K562 (cell line): ENCODE measurements at regions not wholly inside any gene's neighbourhood (a gene's known extent, or its start where the extent isn't known, plus 50 kb on each side); places are given as distances from the start of the nearest gene placed in this dataset.

ENCODE experiments used
- ATAC-seq: fragments of 200-7000 bp; cut with Tn5 transposase; 3 replicates; pipeline ENCODE4 v1.9.1; 2020; ENCODE audit warnings: moderate library complexity
- BruUV-seq: library from RNA; stranded (reverse); fragments of 400-500 nt; replicated peaks from 2 replicates; lab custom pipeline; 2021; lab: Mats Ljungman, UMichigan
- CTCF ChIA-PET: fragments of 300-600 bp; formaldehyde crosslinking; extraction: SDS; loops from one replicate; lab custom pipeline; 2021; ENCODE audit warnings: low intra/inter-chr PET ratio; lab: Yijun Ruan, JAX
- POLR2A ChIA-PET: fragments of 300-600, 350-650 bp; sonication (Branson Sonifier 250); formaldehyde crosslinking; extraction: SDS; loops from one replicate; lab custom pipeline; 2021; ENCODE audit warnings: antibody characterized with exemption, inconsistent platforms; lab: Yijun Ruan, JAX
- DNase-seq, 4 experiments: peaks; one replicate each; pipeline versions ENCODE4 v3.0.0 to v3.0.0-alpha.2; 2011 to 2018; ENCODE audit warnings: low spot score in 3 of 4, mixed read lengths in 3 of 4; ENCODE audit errors: extremely low read depth in 1 of 4
- FAIRE-seq: peaks from 2 replicates; lab custom pipeline; 2011; peaks lifted over from hg19 to GRCh38; lab: Jason Lieb, UNC
- H2AFZ ChIP-seq: 2 replicates; pipeline ENCODE4 v1.6.0; 2011; ENCODE audit warnings: low read depth, low read length, control low read depth, inconsistent platforms
- H3K27ac ChIP-seq: fragments of 200-600 bp; 3 replicates; pipeline ENCODE4 v1.8.0; 2011; ENCODE audit warnings: low read depth, mild to moderate bottlenecking, control low read depth, inconsistent platforms, low read length, moderate library complexity, mixed read lengths; ENCODE audit errors: extremely low read depth
- H3K27me3 ChIP-seq, 2 experiments: fragments of 300-600 bp in 1 of 2; 2 replicates in 1 of 2; 3 replicates in 1 of 2; pipeline versions ENCODE4 v1.6.0 to v1.8.0; 2011; ENCODE audit warnings: inconsistent platforms in 2 of 2, low read length in 2 of 2, mild to moderate bottlenecking in 1 of 2, mixed read lengths in 1 of 2, moderate library complexity in 1 of 2; ENCODE audit not compliant: control insufficient read depth in 2 of 2, insufficient read depth in 2 of 2
- H3K36me3 ChIP-seq: fragments of 300-600 bp; 3 replicates; pipeline ENCODE4 v1.8.0; 2011; ENCODE audit warnings: mild to moderate bottlenecking, low read length, inconsistent platforms; ENCODE audit not compliant: control insufficient read depth, insufficient read depth
- H3K4me1 ChIP-seq, 2 experiments: fragments of 200-600 bp in 1 of 2; replicated peaks in 1 of 2; 2 replicates in 1 of 2; 3 replicates in 1 of 2; pipeline versions ENCODE4 v1.5.1 to v1.8.0; 2011; ENCODE audit warnings: inconsistent platforms in 2 of 2, low read length in 2 of 2, mild to moderate bottlenecking in 1 of 2, mixed read lengths in 1 of 2, moderate library complexity in 1 of 2; ENCODE audit not compliant: control insufficient read depth in 2 of 2, insufficient read depth in 2 of 2
- H3K4me2 ChIP-seq: 2 replicates; pipeline ENCODE4 v1.6.1; 2011; ENCODE audit warnings: low read length, control low read depth, inconsistent platforms, mixed read lengths; ENCODE audit not compliant: insufficient read depth
- H3K4me3 ChIP-seq: fragments of 200-600 bp; sonication (generic), shearing (Covaris generic); 2 replicates; pipeline ENCODE4 v1.5.1; 2016; ENCODE audit warnings: control low read depth, inconsistent platforms
- H3K79me2 ChIP-seq: fragments of 200-600 bp; 3 replicates; pipeline ENCODE4 v1.8.0; 2011; ENCODE audit warnings: low read length, inconsistent platforms; ENCODE audit not compliant: control insufficient read depth, insufficient read depth
- H3K9ac ChIP-seq, 2 experiments: 2 replicates each; pipeline versions ENCODE4 v1.6.0 to v1.6.1; 2011; ENCODE audit warnings: low read depth in 2 of 2, low read length in 2 of 2, control low read depth in 1 of 2, inconsistent platforms in 1 of 2, mild to moderate bottlenecking in 1 of 2, mixed read lengths in 1 of 2; ENCODE audit not compliant: insufficient read depth in 1 of 2
- H3K9me1 ChIP-seq: one replicate; pipeline ENCODE4 v1.6.0; 2011; ENCODE audit warnings: inconsistent platforms, mild to moderate bottlenecking, low read length, moderate library complexity; ENCODE audit not compliant: control insufficient read depth, insufficient read depth
- H3K9me3 ChIP-seq: replicated peaks from 2 replicates; pipeline ENCODE4 v1.5.1; 2011; ENCODE audit warnings: low read depth, low read length, inconsistent platforms; ENCODE audit not compliant: control insufficient read depth, insufficient read depth
- H4K20me1 ChIP-seq: replicated peaks from 2 replicates; pipeline ENCODE4 v1.6.1; 2011; ENCODE audit warnings: low read length, inconsistent platforms, mixed read lengths; ENCODE audit not compliant: control insufficient read depth, insufficient read depth
- ARID4B ChIP-seq: sonication (generic); formaldehyde crosslinking; IDR thresholded peaks from 2 replicates; pipeline ENCODE4 v1.8.0; 2022; ENCODE audit warnings: mild to moderate bottlenecking, missing genetic modification reagents
- CBX3 ChIP-seq, 2 experiments: IDR thresholded peaks; 1 replicate in 1 of 2; 2 replicates in 1 of 2; pipeline ENCODE4 v1.6.1; 2012; ENCODE audit warnings: inconsistent platforms in 2 of 2, low read length in 2 of 2, borderline replicate concordance in 1 of 2, control low read depth in 1 of 2
- CBX5 ChIP-seq: IDR thresholded peaks from 2 replicates; pipeline ENCODE4 v1.6.1; 2014; ENCODE audit warnings: low read depth, borderline replicate concordance
- L3MBTL2 ChIP-seq: fragments of 450-650 bp; IDR thresholded peaks from 2 replicates; pipeline ENCODE4 v1.6.1; 2016; ENCODE audit warnings: mild to moderate bottlenecking, moderate library complexity
- SRSF3 ChIP-seq: fragments of 200-400 bp; formaldehyde crosslinking; IDR thresholded peaks from 2 replicates; pipeline ENCODE4 v1.6.1; 2016; ENCODE audit warnings: mild to moderate bottlenecking, low read length, moderate library complexity; ENCODE audit not compliant: insufficient read depth
- TRIM28 ChIP-seq: fragments of 450-650 bp; IDR thresholded peaks from 2 replicates; pipeline ENCODE4 v1.6.1; 2017
- ZNF354B ChIP-seq: fragments of 250-450 bp; sonication (Bioruptor Pico); IDR thresholded peaks from 2 replicates; pipeline ENCODE4 v1.4.0; 2020
- in situ Hi-C: fragments of 300-500 bp; cut with MboI; formaldehyde crosslinking; loops from 4 replicates; pipeline ENCODE4 v1.15.0; 2018; ENCODE audit warnings: inconsistent platforms, mixed read lengths
- intact Hi-C: fragments of 100-400 bp; cut with micrococcal nuclease; formaldehyde crosslinking; loops from 2 replicates; pipeline ENCODE4 v1.14.2; 2022

GRCh38 chr7:27344471-27344870, 101.9 kb downstream of the EVX1 start:
- Histone ChIP-seq H4K20me1 (no peaks in the 10 kb centered on the region; the same call in 1 of the 2 replicates), H3K4me3 (no peak overlapping the region), H2AFZ (no peak overlapping the region), H3K79me2 (no peaks in the 10 kb centered on the region), H3K9me1 (no peaks in the 10 kb centered on the region), H3K27me3 (peaks cover 19 to 21% of the 10 kb centered on the region in 2 experiments), H3K36me3 (no peaks in the 10 kb centered on the region), H3K9ac (no peak overlapping the region), H3K4me1 (no peaks in the 10 kb centered on the region), H3K27ac (no peak overlapping the region), H3K9me3 (no peaks in the 10 kb centered on the region), H3K4me2 (no peak overlapping the region)
- BruUV-seq = no TSS peak
- TF ChIP-seq ZNF354B (CRISPR knock-in tag) (no peak), CBX3 (IDR thresholded peaks at IDR 0.05; ENCODE audit: borderline replicate concordance in 1 of 2, low read length in 2 of 2) (no peak), ARID4B (CRISPR knock-in tag) (no peak), L3MBTL2 (no peak), CBX5 (no peak), SRSF3 (no peak), TRIM28 (no peak)
- CTCF ChIA-PET = no interaction called here
- POLR2A ChIA-PET = interaction anchor here (0.8 kb wide), 1 partner anchor 23 kb away, joined by 3 read pairs; no protein-coding TSS in a partner anchor
- intact Hi-C loops (no loop called here), in situ Hi-C loops (no loop called here)
- FAIRE-seq (no peak), ATAC-seq (no peak), DNase-seq (no peak)
